ENCODE measurements at regions not wholly inside any gene's neighbourhood (a gene's known extent, or its start where the extent isn't known, plus 50 kb on each side); places are given as distances from the start of the nearest gene placed in this dataset.

- ChIA-PET CTCF (no interaction called here), POLR2A (ENCODE audit: unreplicated experiment) (interaction anchor here (0.7 kb wide), 1 partner anchor 337 kb away, joined by 3 read pairs; the partner anchor contains the start of gene AQR)
- DNase-seq: peak; percentile 2 to 74
- Histone ChIP-seq H3K27me3 (ENCODE audit: insufficient read depth, low read depth) (no peaks in the 10 kb centered on the region), H4K20me1 (ENCODE audit: insufficient read depth) (no peaks in the 10 kb centered on the region), H3K4me1 (replicated peaks; ENCODE audit: insufficient read depth) (peaks cover 27% of the 10 kb centered on the region), H3K4me2 (peak overlapping the region; percentile 55), H3F3A (ENCODE audit: insufficient read depth, low read depth) (peaks cover 8% of the 10 kb centered on the region), H3K9me3 (ENCODE audit: insufficient read depth, low read depth) (no peaks in the 10 kb centered on the region), H3K27ac (peak overlapping the region; percentile 56), H3K36me3 (ENCODE audit: low read depth) (no peaks in the 10 kb centered on the region), H3K4me3 (no peak overlapping the region), H2AFZ (no peak overlapping the region), H3K9me2 (ENCODE audit: insufficient read depth) (no peaks in the 10 kb centered on the region), H3K79me2 (ENCODE audit: low read depth) (no peaks in the 10 kb centered on the region)
- intact Hi-C loops (cut with micrococcal nuclease; ENCODE audit: unreplicated experiment): no loop called here
- no TSS peak for BruUV-seq (replicated peaks)
- no peak for TF ChIP-seq EZH2 (IDR thresholded peaks at IDR 0.05; ENCODE audit: low read depth)
- TF ChIP-seq CTCF (conservative IDR thresholded peaks at IDR 0.05): no peak
These were observed 220.9 kb upstream of the NANOGP8 start for GRCh38 chr15:35305946-35306345.

GRCh38 chr15:35305031-35305550 lies 220.0 kb upstream of the NANOGP8 start:
- no peaks in the 10 kb centered on the region for H4K20me1 ChIP-seq (ENCODE audit: insufficient read depth)
- peaks cover 27% of the 10 kb centered on the region for H3K4me1 ChIP-seq (replicated peaks; ENCODE audit: insufficient read depth)
- H3K4me3 ChIP-seq: no peak overlapping the region
- intact Hi-C loops (cut with micrococcal nuclease; ENCODE audit: unreplicated experiment): no loop called here
- H3K4me2 ChIP-seq: 0 out of 2 replicates have a peak overlapping the region, but pooled peaks have one; percentile 55
- TF ChIP-seq EZH2 (IDR thresholded peaks at IDR 0.05; ENCODE audit: low read depth): no peak
- TF ChIP-seq CTCF (conservative IDR thresholded peaks at IDR 0.05): no peak
- peaks cover 8% of the 10 kb centered on the region for H3F3A ChIP-seq (ENCODE audit: insufficient read depth, low read depth)
- no peaks in the 10 kb centered on the region for H3K9me2 ChIP-seq (ENCODE audit: insufficient read depth)
- H3K36me3 ChIP-seq (ENCODE audit: low read depth): no peaks in the 10 kb centered on the region
- DNase-seq: peak in 1 of 2 experiments; percentile 35
- no peaks in the 10 kb centered on the region for H3K79me2 ChIP-seq (ENCODE audit: low read depth)
- no peak overlapping the region for H3K27ac ChIP-seq
- no peaks in the 10 kb centered on the region for H3K9me3 ChIP-seq (ENCODE audit: insufficient read depth, low read depth)
- H2AFZ ChIP-seq: no peak overlapping the region
- POLR2A ChIA-PET (ENCODE audit: unreplicated experiment): interaction anchor here (0.6 kb wide), 1 partner anchor 51 kb away, joined by 11 read pairs; no protein-coding TSS in a partner anchor
- CTCF ChIA-PET: no interaction called here
- no peaks in the 10 kb centered on the region for H3K27me3 ChIP-seq (ENCODE audit: insufficient read depth, low read depth)
- no TSS peak for BruUV-seq (replicated peaks)

GRCh38 chr15:35304389-35304788 lies 219.3 kb upstream of the NANOGP8 start:
- Histone ChIP-seq H3K4me1 (replicated peaks; ENCODE audit: insufficient read depth) (peaks cover 27% of the 10 kb centered on the region), H3K4me2 (no peak overlapping the region), H3K4me3 (no peak overlapping the region), H2AFZ (no peak overlapping the region), H3K36me3 (ENCODE audit: low read depth) (no peaks in the 10 kb centered on the region), H4K20me1 (ENCODE audit: insufficient read depth) (no peaks in the 10 kb centered on the region), H3K27me3 (ENCODE audit: insufficient read depth, low read depth) (no peaks in the 10 kb centered on the region), H3K9me3 (ENCODE audit: insufficient read depth, low read depth) (no peaks in the 10 kb centered on the region), H3K9me2 (ENCODE audit: insufficient read depth) (no peaks in the 10 kb centered on the region), H3K79me2 (ENCODE audit: low read depth) (no peaks in the 10 kb centered on the region), H3F3A (ENCODE audit: insufficient read depth, low read depth) (peaks cover 8% of the 10 kb centered on the region), H3K27ac (no peak overlapping the region)
- TF ChIP-seq CTCF (conservative IDR thresholded peaks at IDR 0.05) (no peak), EZH2 (IDR thresholded peaks at IDR 0.05; ENCODE audit: low read depth) (no peak)
- intact Hi-C loops (cut with micrococcal nuclease; ENCODE audit: unreplicated experiment): no loop called here
- ChIA-PET POLR2A (ENCODE audit: unreplicated experiment) (no interaction called here), CTCF (no interaction called here)
- BruUV-seq (replicated peaks): no TSS peak
- DNase-seq: no peak
